ENCODE measurements at regions not wholly inside any gene's neighbourhood (a gene's known extent, or its start where the extent isn't known, plus 50 kb on each side); places are given as distances from the start of the nearest gene placed in this dataset.

GRCh38 chr18:1495387-1495786 is 590.7 kb downstream of the ADCYAP1 start:
- Histone ChIP-seq H3K4me1 (ENCODE audit: control insufficient read depth, insufficient read depth, low read depth, low read length) (no peaks in the 10 kb centered on the region), H4K8ac (ENCODE audit: low read length) (no peak overlapping the region), H3K4me3 (ENCODE audit: insufficient read depth in 1 of 2, low read depth in 1 of 2, low read length in 2 of 2) (no peak overlapping the region), H3K27ac (ENCODE audit: low read length, poor library complexity, severe bottlenecking) (no peak overlapping the region), H2BK15ac (ENCODE audit: low read depth, poor library complexity, severe bottlenecking) (no peak overlapping the region), H2BK5ac (ENCODE audit: low read depth, low read length, poor library complexity, severe bottlenecking) (no peak overlapping the region), H3K79me1 (replicated peaks; ENCODE audit: low read length, poor library complexity, severe bottlenecking) (no peaks in the 10 kb centered on the region), H2AK5ac (ENCODE audit: low read length, severe bottlenecking) (no peak overlapping the region), H2AFZ (ENCODE audit: low read depth, low read length) (no peak overlapping the region), H2BK120ac (ENCODE audit: low read depth, low read length) (no peak overlapping the region), H3K18ac (ENCODE audit: low read depth in 1 of 2, low read length in 2 of 2) (no peak overlapping the region), H2BK12ac (ENCODE audit: low read length in 2 of 2) (no peak overlapping the region), H3K4ac (ENCODE audit: low read depth in 1 of 2, low read length in 2 of 2) (no peak overlapping the region), H3K23ac (ENCODE audit: low read length in 2 of 2) (no peak overlapping the region), H3K36me3 (ENCODE audit: control insufficient read depth in 1 of 2, insufficient read depth in 2 of 2, low read depth in 1 of 2, low read length in 2 of 2) (no peaks in the 10 kb centered on the region), H3K9ac (ENCODE audit: low read length) (no peak overlapping the region), H4K91ac (ENCODE audit: low read length) (no peak overlapping the region), H3K14ac (ENCODE audit: low read length in 2 of 2) (no peak overlapping the region), H3K27me3 (ENCODE audit: control insufficient read depth in 1 of 2, insufficient read depth in 1 of 2, low read length in 2 of 2) (no peaks in the 10 kb centered on the region), H3K9me3 (ENCODE audit: control insufficient read depth, low read length) (peaks cover 8% of the 10 kb centered on the region), H3K4me2 (ENCODE audit: low read length, poor library complexity, severe bottlenecking) (no peak overlapping the region)
- 92% methylated on average over 2 of the region's 2 CpGs for WGBS
- DNase-seq, result no peak

DNA sequence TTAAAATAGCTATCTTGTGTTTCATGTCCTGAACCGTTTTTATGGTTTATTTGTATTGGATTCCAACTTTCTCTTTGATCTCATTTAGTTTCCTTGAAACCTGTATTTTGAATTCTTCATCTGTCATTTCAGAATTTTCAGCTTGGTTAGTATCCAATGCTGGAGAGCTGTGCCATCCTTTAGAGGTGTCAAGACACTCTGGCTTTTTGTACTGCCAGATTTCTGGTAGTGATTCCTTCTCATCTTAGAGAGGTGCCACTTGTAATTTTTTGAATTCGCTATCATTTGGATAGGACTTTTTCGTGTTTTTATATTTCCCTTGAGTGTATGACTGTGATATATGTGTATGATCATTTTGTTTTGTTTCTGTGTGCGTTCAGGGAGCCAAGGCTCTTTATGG is 591.4 kb downstream of the ADCYAP1 start:
- no peaks in the 10 kb centered on the region for H3K4me1 ChIP-seq (ENCODE audit: control insufficient read depth, insufficient read depth, low read depth, low read length)
- no peak for DNase-seq
- H2AFZ ChIP-seq (ENCODE audit: low read depth, low read length), result no peak overlapping the region
- no peaks in the 10 kb centered on the region for H3K79me1 ChIP-seq (replicated peaks; ENCODE audit: low read length, poor library complexity, severe bottlenecking)
- H3K4ac ChIP-seq (ENCODE audit: low read depth in 1 of 2, low read length in 2 of 2), result no peak overlapping the region
- no peak overlapping the region for H3K18ac ChIP-seq (ENCODE audit: low read depth in 1 of 2, low read length in 2 of 2)
- no peak overlapping the region for H3K14ac ChIP-seq (ENCODE audit: low read length in 2 of 2)
- H3K27ac ChIP-seq (ENCODE audit: low read length, poor library complexity, severe bottlenecking), result no peak overlapping the region
- no peaks in the 10 kb centered on the region for H3K36me3 ChIP-seq (ENCODE audit: control insufficient read depth in 1 of 2, insufficient read depth in 2 of 2, low read depth in 1 of 2, low read length in 2 of 2)
- peaks cover 8% of the 10 kb centered on the region for H3K9me3 ChIP-seq (ENCODE audit: control insufficient read depth, low read length)
- no peak overlapping the region for H3K4me3 ChIP-seq (ENCODE audit: insufficient read depth in 1 of 2, low read depth in 1 of 2, low read length in 2 of 2)
- H4K91ac ChIP-seq (ENCODE audit: low read length), result no peak overlapping the region
- no peak overlapping the region for H3K4me2 ChIP-seq (ENCODE audit: low read length, poor library complexity, severe bottlenecking)
- 71% methylated on average over 3 of the region's 4 CpGs for WGBS
- H4K8ac ChIP-seq (ENCODE audit: low read length), result no peak overlapping the region
- no peak overlapping the region for H2BK120ac ChIP-seq (ENCODE audit: low read depth, low read length)
- H2BK15ac ChIP-seq (ENCODE audit: low read depth, poor library complexity, severe bottlenecking), result no peak overlapping the region
- H2AK5ac ChIP-seq (ENCODE audit: low read length, severe bottlenecking), result no peak overlapping the region
- no peak overlapping the region for H2BK12ac ChIP-seq (ENCODE audit: low read length in 2 of 2)
- H3K27me3 ChIP-seq (ENCODE audit: control insufficient read depth in 1 of 2, insufficient read depth in 1 of 2, low read length in 2 of 2), result no peaks in the 10 kb centered on the region
- H3K23ac ChIP-seq (ENCODE audit: low read length in 2 of 2), result no peak overlapping the region
- no peak overlapping the region for H3K9ac ChIP-seq (ENCODE audit: low read length)
- no peak overlapping the region for H2BK5ac ChIP-seq (ENCODE audit: low read depth, low read length, poor library complexity, severe bottlenecking)

DNA sequence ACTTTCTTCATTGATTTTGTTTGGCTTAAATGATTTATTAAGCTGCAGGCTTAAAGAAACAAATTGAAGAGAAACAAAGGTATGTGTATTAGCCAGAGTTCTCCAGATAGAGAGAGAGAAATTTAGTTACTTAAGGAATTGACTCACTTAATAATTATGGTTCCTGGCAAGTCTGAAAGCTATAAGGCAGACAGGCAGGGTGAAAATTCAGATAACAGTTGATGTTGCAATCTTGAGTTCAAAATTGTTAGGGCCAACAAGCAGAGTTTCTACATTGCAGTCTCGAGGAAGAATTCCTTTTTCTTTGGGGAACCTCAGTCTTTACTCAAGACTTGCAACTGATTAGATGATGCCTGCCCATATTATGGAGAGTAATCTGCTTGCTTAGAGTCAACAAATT is 593.5 kb downstream of the ADCYAP1 start:
- Histone ChIP-seq H4K91ac (ENCODE audit: low read length) (no peak overlapping the region), H2BK15ac (ENCODE audit: low read depth, poor library complexity, severe bottlenecking) (no peak overlapping the region)

DNA sequence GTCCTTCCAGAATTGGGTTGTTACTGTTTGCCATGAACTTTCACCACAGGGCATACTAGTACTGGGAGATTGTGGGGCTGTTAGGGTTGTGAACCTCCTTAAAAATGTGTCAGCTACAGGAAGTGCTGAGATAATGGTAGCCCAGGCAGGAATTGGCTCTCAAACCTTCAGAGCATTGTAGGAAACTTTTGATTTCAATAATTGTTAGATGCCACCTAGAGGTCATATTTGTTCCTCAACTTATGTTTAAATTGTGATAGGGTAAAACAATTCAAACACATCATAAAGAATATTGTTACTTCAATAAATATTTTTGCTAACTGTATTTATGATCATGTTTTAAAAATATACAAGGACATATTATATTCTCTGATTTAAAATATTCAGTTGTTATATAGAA is 594.6 kb downstream of the ADCYAP1 start:
- Histone ChIP-seq H3K4me3 (ENCODE audit: insufficient read depth in 1 of 2, low read depth in 1 of 2, low read length in 2 of 2) (no peak overlapping the region), H4K91ac (ENCODE audit: low read length) (no peak overlapping the region), H3K36me3 (ENCODE audit: control insufficient read depth in 1 of 2, insufficient read depth in 2 of 2, low read depth in 1 of 2, low read length in 2 of 2) (no peaks in the 10 kb centered on the region), H4K8ac (ENCODE audit: low read length) (no peak overlapping the region), H2BK120ac (ENCODE audit: low read depth, low read length) (no peak overlapping the region), H2AK5ac (ENCODE audit: low read length, severe bottlenecking) (no peak overlapping the region), H3K23ac (ENCODE audit: low read length in 2 of 2) (no peak overlapping the region), H3K9ac (ENCODE audit: low read length) (no peak overlapping the region), H3K27ac (ENCODE audit: low read length, poor library complexity, severe bottlenecking) (no peak overlapping the region), H3K4me2 (ENCODE audit: low read length, poor library complexity, severe bottlenecking) (no peak overlapping the region), H3K18ac (ENCODE audit: low read depth in 1 of 2, low read length in 2 of 2) (no peak overlapping the region), H2BK5ac (ENCODE audit: low read depth, low read length, poor library complexity, severe bottlenecking) (no peak overlapping the region), H2BK15ac (ENCODE audit: low read depth, poor library complexity, severe bottlenecking) (no peak overlapping the region), H3K14ac (ENCODE audit: low read length in 2 of 2) (no peak overlapping the region), H3K79me1 (replicated peaks; ENCODE audit: low read length, poor library complexity, severe bottlenecking) (no peaks in the 10 kb centered on the region), H3K4ac (ENCODE audit: low read depth in 1 of 2, low read length in 2 of 2) (no peak overlapping the region), H2AFZ (ENCODE audit: low read depth, low read length) (no peak overlapping the region), H3K9me3 (ENCODE audit: control insufficient read depth, low read length) (peaks cover 8% of the 10 kb centered on the region), H3K4me1 (ENCODE audit: control insufficient read depth, insufficient read depth, low read depth, low read length) (no peaks in the 10 kb centered on the region), H2BK12ac (ENCODE audit: low read length in 2 of 2) (no peak overlapping the region), H3K27me3 (ENCODE audit: control insufficient read depth in 1 of 2, insufficient read depth in 1 of 2, low read length in 2 of 2) (no peaks in the 10 kb centered on the region)
- no peak for DNase-seq

More for the DNA sequence above, 593.5 kb downstream of the ADCYAP1 start:
- Histone ChIP-seq H3K27ac (ENCODE audit: low read length, poor library complexity, severe bottlenecking) (no peak overlapping the region), H3K4me1 (ENCODE audit: control insufficient read depth, insufficient read depth, low read depth, low read length) (no peaks in the 10 kb centered on the region), H3K36me3 (ENCODE audit: control insufficient read depth in 1 of 2, insufficient read depth in 2 of 2, low read depth in 1 of 2, low read length in 2 of 2) (no peaks in the 10 kb centered on the region), H3K23ac (ENCODE audit: low read length in 2 of 2) (no peak overlapping the region), H3K4ac (ENCODE audit: low read depth in 1 of 2, low read length in 2 of 2) (no peak overlapping the region), H2AFZ (ENCODE audit: low read depth, low read length) (no peak overlapping the region), H3K4me3 (ENCODE audit: insufficient read depth in 1 of 2, low read depth in 1 of 2, low read length in 2 of 2) (no peak overlapping the region), H3K79me1 (replicated peaks; ENCODE audit: low read length, poor library complexity, severe bottlenecking) (no peaks in the 10 kb centered on the region), H3K9me3 (ENCODE audit: control insufficient read depth, low read length) (peaks cover 8% of the 10 kb centered on the region), H2AK5ac (ENCODE audit: low read length, severe bottlenecking) (no peak overlapping the region), H3K27me3 (ENCODE audit: control insufficient read depth in 1 of 2, insufficient read depth in 1 of 2, low read length in 2 of 2) (no peaks in the 10 kb centered on the region), H3K4me2 (ENCODE audit: low read length, poor library complexity, severe bottlenecking) (no peak overlapping the region), H3K14ac (ENCODE audit: low read length in 2 of 2) (no peak overlapping the region), H3K18ac (ENCODE audit: low read depth in 1 of 2, low read length in 2 of 2) (no peak overlapping the region), H2BK12ac (ENCODE audit: low read length in 2 of 2) (no peak overlapping the region), H2BK120ac (ENCODE audit: low read depth, low read length) (no peak overlapping the region), H2BK5ac (ENCODE audit: low read depth, low read length, poor library complexity, severe bottlenecking) (no peak overlapping the region), H4K8ac (ENCODE audit: low read length) (no peak overlapping the region), H3K9ac (ENCODE audit: low read length) (no peak overlapping the region)
- 42% methylated on average over 1 of the region's 1 CpG for WGBS
- DNase-seq, result no peak
